Middle frontal gyrus (tissue), 1 donor: ENCODE measurements at regions not wholly inside any gene's neighbourhood (a gene's known extent, or its start where the extent isn't known, plus 50 kb on each side); places are given as distances from the start of the nearest gene placed in this dataset.

ENCODE experiments used
- DNase-seq: peaks from one replicate; pipeline ENCODE4 v3.0.0-alpha.2; 2015; ENCODE audit warnings: low spot score; ENCODE audit errors: extremely low spot score

GRCh38 chr3:13158408-13158807 lies 85.2 kb upstream of the IQSEC1 start:
- no peak for DNase-seq

- no peak for DNase-seq
These were observed 84.8 kb upstream of the IQSEC1 start for GRCh38 chr3:13157986-13158385.

- no peak for DNase-seq
These were observed 79.8 kb upstream of the IQSEC1 start for GRCh38 chr3:13152826-13153710.

- DNase-seq, result no peak
These were observed 77.4 kb upstream of the IQSEC1 start for GRCh38 chr3:13150624-13151023.

- DNase-seq, result no peak
These were observed 76.3 kb upstream of the IQSEC1 start for GRCh38 chr3:13149330-13150108.

- DNase-seq, result no peak
These were observed 75.5 kb upstream of the IQSEC1 start for GRCh38 chr3:13148561-13149329.

- DNase-seq, result no peak
These were observed 74.9 kb upstream of the IQSEC1 start for GRCh38 chr3:13148126-13148525.

GRCh38 chr3:13147344-13147743 lies 74.1 kb upstream of the IQSEC1 start:
- DNase-seq, result no peak

- DNase-seq, result no peak
These were observed 73.5 kb upstream of the IQSEC1 start for GRCh38 chr3:13146643-13147143.

- DNase-seq, result no peak
These were observed 72.8 kb upstream of the IQSEC1 start for GRCh38 chr3:13145826-13146642.

- no peak for DNase-seq
These were observed 72.0 kb upstream of the IQSEC1 start for GRCh38 chr3:13145131-13145825.

- DNase-seq, result peak; percentile 13
These were observed 71.2 kb upstream of the IQSEC1 start for GRCh38 chr3:13144163-13145023.

- DNase-seq, result no peak
These were observed 70.3 kb upstream of the IQSEC1 start for GRCh38 chr3:13143381-13144004.

GRCh38 chr3:13142552-13143380 lies 69.5 kb upstream of the IQSEC1 start:
- DNase-seq, result no peak

- no peak for DNase-seq
These were observed 68.8 kb upstream of the IQSEC1 start for GRCh38 chr3:13141991-13142412.

GRCh38 chr3:13141183-13141582 lies 68.0 kb upstream of the IQSEC1 start:
- no peak for DNase-seq

- DNase-seq, result no peak
These were observed 67.4 kb upstream of the IQSEC1 start for GRCh38 chr3:13140596-13140995.
